ENCODE measurements at regions not wholly inside any gene's neighbourhood (a gene's known extent, or its start where the extent isn't known, plus 50 kb on each side); places are given as distances from the start of the nearest gene placed in this dataset.

- DNase-seq: no peak
Measured at GRCh38 chr11:10388101-10388500, 67.0 kb upstream of the AMPD3 start.

GRCh38 chr11:10388574-10388973 lies 66.5 kb upstream of the AMPD3 start:
- DNase-seq: no peak

GRCh38 chr11:10390375-10390774 lies 64.7 kb upstream of the AMPD3 start:
- DNase-seq: no peak

GRCh38 chr11:10392095-10393079 lies 62.7 kb upstream of the AMPD3 start:
- DNase-seq: no peak

GRCh38 chr11:10394229-10395101 lies 60.6 kb upstream of the AMPD3 start:
- no peak for DNase-seq

- no peak for DNase-seq
Measured at GRCh38 chr11:10395166-10395897, 59.7 kb upstream of the AMPD3 start.

GRCh38 chr11:10396771-10397170 lies 58.3 kb upstream of the AMPD3 start:
- DNase-seq: no peak

GRCh38 chr11:10397226-10397987 lies 57.7 kb upstream of the AMPD3 start:
- DNase-seq: no peak

- DNase-seq: no peak
Measured at GRCh38 chr11:10398525-10398924, 56.5 kb upstream of the AMPD3 start.

- no peak for DNase-seq
Measured at GRCh38 chr11:10400856-10401255, 54.2 kb upstream of the AMPD3 start.

- no peak for DNase-seq
Measured at GRCh38 chr11:10401256-10401655, 53.8 kb upstream of the AMPD3 start.

GRCh38 chr11:10401696-10402392 lies 53.2 kb upstream of the AMPD3 start:
- no peak for DNase-seq

Measured in NCI-H774 (cell line).